Tibial nerve (tissue), 3 donors: ENCODE measurements at regions not wholly inside any gene's neighbourhood (a gene's known extent, or its start where the extent isn't known, plus 50 kb on each side); places are given as distances from the start of the nearest gene placed in this dataset.

Source experiments
- POLR2A ChIP-seq, 2 donors: fragments of 450-650 bp; IDR thresholded peaks; one replicate each; pipeline ENCODE4 v1.6.1; 2017; ENCODE audit warnings: antibody characterized with exemption in 2 of 2, mild to moderate bottlenecking in 2 of 2, moderate library complexity in 2 of 2
- TF ChIP-seq, protein P1 (sequence below), 5 experiments: fragments of 200-600 bp in 3 of 5; fragments of 450-650 bp in 2 of 5; sonication (generic) in 3 of 5; IDR thresholded peaks; one replicate each; pipeline ENCODE4 v1.5.1; 2016 to 2019; ENCODE audit warnings: antibody characterized with exemption in 5 of 5, mild to moderate bottlenecking in 3 of 5, moderate library complexity in 2 of 5

DNA sequence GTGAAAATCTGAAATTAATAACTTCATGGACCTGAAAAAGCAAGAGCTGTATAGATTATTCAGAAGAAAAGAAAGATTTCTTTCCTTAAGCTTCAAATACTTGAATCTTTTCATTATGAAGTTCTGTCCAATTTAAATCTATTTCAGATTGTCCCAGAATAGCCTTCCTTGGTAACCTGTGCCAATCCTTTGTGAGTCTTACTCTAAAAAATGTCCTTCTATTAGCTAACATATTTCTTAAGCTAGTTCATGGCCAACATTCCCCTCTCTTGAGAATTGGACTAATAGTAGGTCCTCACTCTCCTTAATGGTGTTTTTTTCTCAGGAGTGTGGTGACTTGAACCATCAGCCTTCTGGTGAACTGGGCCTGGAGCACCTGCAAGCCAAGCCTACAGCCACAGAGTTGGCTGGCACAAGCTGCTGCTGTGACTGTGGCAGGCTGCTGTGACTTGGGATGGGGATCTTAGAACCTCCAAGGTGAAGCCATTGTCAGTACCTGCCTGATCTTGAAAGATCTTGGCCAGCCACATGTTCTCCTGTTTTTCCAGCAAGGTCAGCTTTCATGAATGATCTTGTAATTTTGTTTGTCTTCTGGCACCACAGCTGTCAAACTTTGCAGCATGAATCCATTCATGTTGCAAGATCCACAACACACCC is 262.6 kb upstream of the MAP3K1 start:
- TF ChIP-seq, protein P1, sequence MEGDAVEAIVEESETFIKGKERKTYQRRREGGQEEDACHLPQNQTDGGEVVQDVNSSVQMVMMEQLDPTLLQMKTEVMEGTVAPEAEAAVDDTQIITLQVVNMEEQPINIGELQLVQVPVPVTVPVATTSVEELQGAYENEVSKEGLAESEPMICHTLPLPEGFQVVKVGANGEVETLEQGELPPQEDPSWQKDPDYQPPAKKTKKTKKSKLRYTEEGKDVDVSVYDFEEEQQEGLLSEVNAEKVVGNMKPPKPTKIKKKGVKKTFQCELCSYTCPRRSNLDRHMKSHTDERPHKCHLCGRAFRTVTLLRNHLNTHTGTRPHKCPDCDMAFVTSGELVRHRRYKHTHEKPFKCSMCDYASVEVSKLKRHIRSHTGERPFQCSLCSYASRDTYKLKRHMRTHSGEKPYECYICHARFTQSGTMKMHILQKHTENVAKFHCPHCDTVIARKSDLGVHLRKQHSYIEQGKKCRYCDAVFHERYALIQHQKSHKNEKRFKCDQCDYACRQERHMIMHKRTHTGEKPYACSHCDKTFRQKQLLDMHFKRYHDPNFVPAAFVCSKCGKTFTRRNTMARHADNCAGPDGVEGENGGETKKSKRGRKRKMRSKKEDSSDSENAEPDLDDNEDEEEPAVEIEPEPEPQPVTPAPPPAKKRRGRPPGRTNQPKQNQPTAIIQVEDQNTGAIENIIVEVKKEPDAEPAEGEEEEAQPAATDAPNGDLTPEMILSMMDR (IDR thresholded peaks at IDR 0.05), result no peak
- no peak for TF ChIP-seq POLR2A (IDR thresholded peaks at IDR 0.05)
